Activated CD8-positive, alpha-beta T cell treated with anti-CD3 and anti-CD28 coated beads, Interleukin-2, amount 10 ng/mL, durations not matched to agents 7 days and 5 days (primary cell): ENCODE measurements at regions not wholly inside any gene's neighbourhood (a gene's known extent, or its start where the extent isn't known, plus 50 kb on each side); places are given as distances from the start of the nearest gene placed in this dataset.
"Not testable (repeated sequence)": the region's sequence is repeated elsewhere in the genome, so short reads cannot be mapped to it uniquely, and the experiment has no call there.

Experiments
- ATAC-seq: fragments of 150-1000 bp; cut with Tn5 transposase; one replicate; pipeline ENCODE4 v1.10.0; 2021; ENCODE audit warnings: moderate library complexity
- CTCF ChIA-PET: fragments of 350-600 bp; sonication (Branson Sonifier 250); formaldehyde crosslinking; loops from one replicate; lab custom pipeline; 2021; ENCODE audit warnings: antibody characterized with exemption; lab: Charles Lee
- POLR2A ChIA-PET: fragments of 350-600 bp; sonication (Branson Sonifier 250); formaldehyde crosslinking; loops from one replicate; lab custom pipeline; 2021; ENCODE audit warnings: antibody characterized with exemption; lab: Charles Lee
- DNase-seq: peaks from one replicate; pipeline ENCODE4 v3.0.0-alpha.2; 2020
- H3K27ac Mint-ChIP-seq: one replicate; pipeline ENCODE4 v1.8.0; 2021; ENCODE audit warnings: mild to moderate bottlenecking, mixed read lengths
- H3K27me3 Mint-ChIP-seq: one replicate; pipeline ENCODE4 v1.8.0; 2021; ENCODE audit warnings: low read depth, mixed read lengths
- H3K36me3 Mint-ChIP-seq: one replicate; pipeline ENCODE4 v1.8.0; 2021; ENCODE audit warnings: low read depth, mixed read lengths
- H3K4me1 Mint-ChIP-seq: one replicate; pipeline ENCODE4 v1.8.0; 2021; ENCODE audit warnings: low read depth, mixed read lengths
- H3K4me3 Mint-ChIP-seq: one replicate; pipeline ENCODE4 v1.8.0; 2021; ENCODE audit warnings: mild to moderate bottlenecking, mixed read lengths
- H3K9me3 Mint-ChIP-seq: one replicate; pipeline ENCODE4 v1.8.0; 2022; ENCODE audit warnings: mixed read lengths; ENCODE audit not compliant: insufficient read depth

- Mint-ChIP-seq H3K36me3 (no peaks in the 10 kb centered on the region), H3K9me3 (no peaks in the 10 kb centered on the region), H3K4me3 (no peak overlapping the region), H3K27ac (no peak overlapping the region), H3K27me3 (no peaks in the 10 kb centered on the region), H3K4me1 (no peaks in the 10 kb centered on the region)
- POLR2A ChIA-PET = no interaction called here
- CTCF ChIA-PET = interaction anchor here (1.3 kb wide), 1 partner anchor 9 kb away, joined by 3 read pairs; no protein-coding TSS in a partner anchor
- no peak for ATAC-seq
- DNase-seq = peak; percentile 15
Measured at GRCh38 chr1:30371888-30372791, 351.2 kb downstream of the MATN1 start.

- H3K36me3 Mint-ChIP-seq = no peaks in the 10 kb centered on the region
- ATAC-seq = no peak
- no peak overlapping the region for H3K27ac Mint-ChIP-seq
- no peak overlapping the region for H3K4me3 Mint-ChIP-seq
- CTCF ChIA-PET = no interaction called here
- no peaks in the 10 kb centered on the region for H3K4me1 Mint-ChIP-seq
- POLR2A ChIA-PET = no interaction called here
- no peaks in the 10 kb centered on the region for H3K9me3 Mint-ChIP-seq
- peaks cover 2% of the 10 kb centered on the region for H3K27me3 Mint-ChIP-seq
- DNase-seq = peak; percentile 8
Measured at GRCh38 chr1:30371179-30371788, 352.1 kb downstream of the MATN1 start.

- no peaks in the 10 kb centered on the region for H3K9me3 Mint-ChIP-seq
- no peak overlapping the region for H3K4me3 Mint-ChIP-seq
- ATAC-seq = no peak
- POLR2A ChIA-PET = no interaction called here
- no peaks in the 10 kb centered on the region for H3K36me3 Mint-ChIP-seq
- CTCF ChIA-PET = interaction anchor here (2.0 kb wide), 1 partner anchor 11 kb away, joined by 5 read pairs; no protein-coding TSS in a partner anchor
- no peaks in the 10 kb centered on the region for H3K4me1 Mint-ChIP-seq
- DNase-seq = peak; percentile 8
- no peak overlapping the region for H3K27ac Mint-ChIP-seq
- peaks cover 5% of the 10 kb centered on the region for H3K27me3 Mint-ChIP-seq
Measured at GRCh38 chr1:30368651-30369240, 354.6 kb downstream of the MATN1 start.

GRCh38 chr1:30366911-30367310 is 356.5 kb downstream of the MATN1 start:
- Mint-ChIP-seq H3K4me3 (no peak overlapping the region), H3K27ac (no peak overlapping the region), H3K9me3 (no peaks in the 10 kb centered on the region), H3K27me3 (peaks cover 5% of the 10 kb centered on the region), H3K4me1 (no peaks in the 10 kb centered on the region), H3K36me3 (no peaks in the 10 kb centered on the region)
- CTCF ChIA-PET = no interaction called here
- no peak for DNase-seq
- ATAC-seq = no peak
- POLR2A ChIA-PET = no interaction called here

- no peaks in the 10 kb centered on the region for H3K36me3 Mint-ChIP-seq
- CTCF ChIA-PET = no interaction called here
Measured at GRCh38 chr1:30366199-30366598, 357.2 kb downstream of the MATN1 start.

GRCh38 chr1:30365596-30365995 is 357.8 kb downstream of the MATN1 start:
- Mint-ChIP-seq H3K27ac (no peak overlapping the region), H3K27me3 (peaks cover 5% of the 10 kb centered on the region), H3K4me3 (no peak overlapping the region), H3K4me1 (no peaks in the 10 kb centered on the region), H3K9me3 (no peaks in the 10 kb centered on the region), H3K36me3 (no peaks in the 10 kb centered on the region)
- ChIA-PET CTCF (no interaction called here), POLR2A (no interaction called here)
- ATAC-seq (no peak), DNase-seq (no peak)

More at GRCh38 chr1:30366199-30366598, 357.2 kb downstream of the MATN1 start:
- Mint-ChIP-seq H3K4me1 (no peaks in the 10 kb centered on the region), H3K9me3 (no peaks in the 10 kb centered on the region), H3K27me3 (peaks cover 5% of the 10 kb centered on the region), H3K27ac (no peak overlapping the region), H3K4me3 (no peak overlapping the region)
- ATAC-seq (no peak), DNase-seq (no peak)
- POLR2A ChIA-PET = no interaction called here

- no peak for ATAC-seq
- H3K4me3 Mint-ChIP-seq = no peak overlapping the region
- H3K9me3 Mint-ChIP-seq = no peaks in the 10 kb centered on the region
- ChIA-PET POLR2A (no interaction called here), CTCF (interaction anchor here (1.0 to 2.1 kb wide), 3 partner anchors 10 to 17 kb away, joined by 3 to 7 read pairs (median 3); no protein-coding TSS in a partner anchor)
- no peaks in the 10 kb centered on the region for H3K36me3 Mint-ChIP-seq
- H3K27ac Mint-ChIP-seq = no peak overlapping the region
- no peaks in the 10 kb centered on the region for H3K4me1 Mint-ChIP-seq
- peaks cover 5% of the 10 kb centered on the region for H3K27me3 Mint-ChIP-seq
- DNase-seq = no peak
Measured at GRCh38 chr1:30363031-30363430, 360.4 kb downstream of the MATN1 start.

GRCh38 chr1:30362603-30362990 is 360.8 kb downstream of the MATN1 start:
- no peak overlapping the region for H3K4me3 Mint-ChIP-seq
- no peak for ATAC-seq
- no peak for DNase-seq
- no peak overlapping the region for H3K27ac Mint-ChIP-seq
- CTCF ChIA-PET = interaction anchor here (1.0 to 2.1 kb wide), 3 partner anchors 10 to 18 kb away, joined by 3 to 7 read pairs (median 3); no protein-coding TSS in a partner anchor
- H3K27me3 Mint-ChIP-seq = peaks cover 5% of the 10 kb centered on the region
- H3K9me3 Mint-ChIP-seq = no peaks in the 10 kb centered on the region
- no peaks in the 10 kb centered on the region for H3K36me3 Mint-ChIP-seq
- POLR2A ChIA-PET = no interaction called here
- no peaks in the 10 kb centered on the region for H3K4me1 Mint-ChIP-seq

- H3K4me1 Mint-ChIP-seq, H3K27ac Mint-ChIP-seq, H3K36me3 Mint-ChIP-seq, POLR2A ChIA-PET, DNase-seq, H3K9me3 Mint-ChIP-seq, H3K27me3 Mint-ChIP-seq, ATAC-seq, H3K4me3 Mint-ChIP-seq: not testable (repeated sequence)
- CTCF ChIA-PET = interaction anchor here (1.0 kb wide), 1 partner anchor 16 kb away, joined by 3 read pairs; no protein-coding TSS in a partner anchor
Measured at GRCh38 chr1:30361890-30362602, 361.3 kb downstream of the MATN1 start.

GRCh38 chr1:30360753-30361152 is 362.6 kb downstream of the MATN1 start:
- H3K4me3 Mint-ChIP-seq = no peak overlapping the region
- POLR2A ChIA-PET = interaction anchor here (0.6 kb wide), 1 partner anchor 1008 kb away, joined by 3 read pairs; no protein-coding TSS in a partner anchor
- H3K27ac Mint-ChIP-seq = no peak overlapping the region
- no peaks in the 10 kb centered on the region for H3K9me3 Mint-ChIP-seq
- DNase-seq (no peak), ATAC-seq (no peak)
- peaks cover 3% of the 10 kb centered on the region for H3K27me3 Mint-ChIP-seq
- no peaks in the 10 kb centered on the region for H3K36me3 Mint-ChIP-seq
- H3K4me1 Mint-ChIP-seq = no peaks in the 10 kb centered on the region
- CTCF ChIA-PET = no interaction called here

GRCh38 chr1:30360281-30360680 is 363.1 kb downstream of the MATN1 start:
- no peak for ATAC-seq
- H3K36me3 Mint-ChIP-seq = no peaks in the 10 kb centered on the region
- H3K4me1 Mint-ChIP-seq = no peaks in the 10 kb centered on the region
- ChIA-PET POLR2A (interaction anchor here (0.6 kb wide), 1 partner anchor 1008 kb away, joined by 3 read pairs; no protein-coding TSS in a partner anchor), CTCF (no interaction called here)
- H3K27me3 Mint-ChIP-seq = peaks cover 5% of the 10 kb centered on the region
- DNase-seq = no peak
- no peak overlapping the region for H3K27ac Mint-ChIP-seq
- no peak overlapping the region for H3K4me3 Mint-ChIP-seq
- H3K9me3 Mint-ChIP-seq = no peaks in the 10 kb centered on the region
